CD4-positive, alpha-beta memory T cell (primary cell): ENCODE measurements at regions not wholly inside any gene's neighbourhood (a gene's known extent, or its start where the extent isn't known, plus 50 kb on each side); places are given as distances from the start of the nearest gene placed in this dataset.

ENCODE experiments used
- CTCF ChIA-PET: fragments of 350-600 bp; sonication (Branson Sonifier 250); formaldehyde crosslinking; loops from one replicate; lab custom pipeline; 2021; ENCODE audit warnings: inconsistent platforms; ENCODE audit not compliant: partially characterized antibody; lab: Charles Lee
- POLR2A ChIA-PET: fragments of 350-600 bp; sonication (Branson Sonifier 250); formaldehyde crosslinking; loops from one replicate; lab custom pipeline; 2021; ENCODE audit not compliant: partially characterized antibody; lab: Charles Lee
- DNase-seq, 5 donors: peaks; one replicate each; pipeline versions ENCODE4 v3.0.0 to v3.0.0-alpha.2; 2020 to 2022; ENCODE audit warnings: mixed read lengths in 1 of 5
- H3K27ac ChIP-seq: one replicate; pipeline ENCODE4 v1.7.0; 2013; ENCODE audit warnings: low read depth, low read length
- H3K27me3 ChIP-seq: 2 replicates; pipeline ENCODE4 v1.7.0; 2013; ENCODE audit warnings: mild to moderate bottlenecking, low read length, moderate library complexity; ENCODE audit not compliant: insufficient read depth
- H3K36me3 ChIP-seq: 2 replicates; pipeline ENCODE4 v1.7.0; 2013; ENCODE audit warnings: mild to moderate bottlenecking, low read length, moderate library complexity; ENCODE audit not compliant: insufficient read depth
- H3K4me1 ChIP-seq: 2 replicates; pipeline ENCODE4 v1.7.0; 2013; ENCODE audit warnings: mild to moderate bottlenecking, low read length, moderate library complexity; ENCODE audit not compliant: insufficient read depth
- H3K4me3 ChIP-seq, 2 donors: one replicate each; pipeline ENCODE4 v1.7.0; 2013; ENCODE audit warnings: low read length in 2 of 2, mild to moderate bottlenecking in 1 of 2
- H3K9me3 ChIP-seq, 2 donors: one replicate each; pipeline ENCODE4 v1.7.0; 2013; ENCODE audit warnings: low read length in 2 of 2, control low read depth in 1 of 2; ENCODE audit not compliant: control insufficient read depth in 1 of 2
- H3K27ac Mint-ChIP-seq, 7 donors: one replicate each; pipeline ENCODE4 v1.8.0; 2020 to 2021; ENCODE audit warnings: mixed read lengths in 7 of 7, mild to moderate bottlenecking in 6 of 7, inconsistent platforms in 3 of 7, moderate library complexity in 3 of 7
- H3K27me3 Mint-ChIP-seq, 2 donors: one replicate each; pipeline ENCODE4 v1.8.0; 2020 to 2021; ENCODE audit warnings: mixed read lengths in 2 of 2
- H3K36me3 Mint-ChIP-seq, 2 donors: one replicate each; pipeline ENCODE4 v1.8.0; 2020 to 2021; ENCODE audit warnings: mixed read lengths in 2 of 2, inconsistent platforms in 1 of 2, mild to moderate bottlenecking in 1 of 2
- H3K4me1 Mint-ChIP-seq, 4 donors: one replicate each; pipeline ENCODE4 v1.8.0; 2020 to 2021; ENCODE audit warnings: mixed read lengths in 4 of 4, mild to moderate bottlenecking in 1 of 4
- H3K4me3 Mint-ChIP-seq, 8 donors: one replicate each; pipeline ENCODE4 v1.8.0; 2020 to 2021; ENCODE audit warnings: mixed read lengths in 8 of 8, mild to moderate bottlenecking in 7 of 8, moderate library complexity in 6 of 8, inconsistent platforms in 3 of 8
- H3K9me3 Mint-ChIP-seq, 8 donors: one replicate each; pipeline ENCODE4 v1.8.0; 2020 to 2021; ENCODE audit warnings: mixed read lengths in 8 of 8, mild to moderate bottlenecking in 5 of 8, inconsistent platforms in 3 of 8, moderate library complexity in 1 of 8
- intact Hi-C: fragments of 100-400 bp; cut with micrococcal nuclease; formaldehyde crosslinking; loops from one replicate; pipeline ENCODE4 v1.15.1; 2023

DNA sequence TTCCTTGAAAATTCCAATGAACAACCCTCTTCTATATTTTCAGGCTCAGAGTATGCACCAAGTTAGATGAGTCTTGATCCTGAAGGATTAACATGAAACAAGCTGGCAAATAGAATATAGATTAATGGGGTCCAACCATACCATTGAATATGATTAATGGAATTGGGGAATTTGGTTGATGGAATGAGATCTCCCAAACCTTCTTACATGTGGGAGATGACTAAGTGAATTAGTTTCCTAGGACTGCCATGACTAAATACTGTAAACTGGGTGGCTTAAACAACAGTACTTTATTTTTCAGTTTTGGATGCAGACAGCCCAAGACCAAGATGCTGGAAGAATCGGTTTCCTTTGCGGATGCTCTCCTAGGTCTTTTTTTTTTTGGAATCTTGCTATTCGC, 347.0 kb downstream of the QKI start:
- Histone ChIP-seq H3K27ac (no peak overlapping the region), H3K27me3 (no peaks in the 10 kb centered on the region), H3K36me3 (no peaks in the 10 kb centered on the region), H3K9me3 (no peaks in the 10 kb centered on the region), H3K4me3 (no peak overlapping the region), H3K4me1 (no peaks in the 10 kb centered on the region)
- POLR2A ChIA-PET: no interaction called here
- intact Hi-C loops: no loop called here
- Mint-ChIP-seq H3K9me3 (peaks cover 0 to 2% (median 0%) of the 10 kb centered on the region in 8 donors), H3K27me3 (peaks cover 8 to 22% of the 10 kb centered on the region in 2 donors), H3K36me3 (no peaks in the 10 kb centered on the region), H3K4me1 (no peaks in the 10 kb centered on the region), H3K27ac (no peak overlapping the region), H3K4me3 (no peak overlapping the region)
- CTCF ChIA-PET: no interaction called here
- DNase-seq: no peak

DNA sequence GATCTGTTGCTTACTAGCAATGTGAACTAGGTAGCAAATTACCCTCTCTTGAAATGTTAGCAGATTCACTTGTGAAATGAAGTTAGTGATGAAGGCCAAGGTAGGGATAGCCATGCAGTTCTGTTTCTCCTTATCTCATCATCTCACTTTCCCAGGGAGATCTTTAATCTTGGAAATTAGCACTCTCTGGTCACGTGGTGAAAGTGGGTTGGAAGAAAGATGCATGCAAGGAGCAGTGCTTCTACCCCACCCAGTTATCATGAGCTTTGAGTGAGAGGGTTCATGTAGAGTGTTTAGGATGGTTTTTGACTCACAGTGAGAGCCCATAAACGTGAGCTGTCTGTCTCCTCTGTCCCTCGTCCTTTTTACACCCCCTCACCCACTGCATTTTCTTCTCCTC, 346.3 kb downstream of the QKI start:
- Histone ChIP-seq H3K27ac (no peak overlapping the region), H3K27me3 (no peaks in the 10 kb centered on the region), H3K4me1 (no peaks in the 10 kb centered on the region), H3K9me3 (no peaks in the 10 kb centered on the region), H3K36me3 (no peaks in the 10 kb centered on the region), H3K4me3 (no peak overlapping the region)
- H3K27me3 Mint-ChIP-seq: peaks cover 8 to 19% of the 10 kb centered on the region in 2 donors
- intact Hi-C loops: no loop called here
- no peak for DNase-seq
- CTCF ChIA-PET: no interaction called here
- H3K9me3 Mint-ChIP-seq: peaks cover 0 to 2% (median 0%) of the 10 kb centered on the region in 8 donors
- POLR2A ChIA-PET: no interaction called here
- H3K27ac Mint-ChIP-seq: no peak overlapping the region
- H3K36me3 Mint-ChIP-seq: no peaks in the 10 kb centered on the region
- H3K4me1 Mint-ChIP-seq: no peaks in the 10 kb centered on the region
- no peak overlapping the region for H3K4me3 Mint-ChIP-seq

DNA sequence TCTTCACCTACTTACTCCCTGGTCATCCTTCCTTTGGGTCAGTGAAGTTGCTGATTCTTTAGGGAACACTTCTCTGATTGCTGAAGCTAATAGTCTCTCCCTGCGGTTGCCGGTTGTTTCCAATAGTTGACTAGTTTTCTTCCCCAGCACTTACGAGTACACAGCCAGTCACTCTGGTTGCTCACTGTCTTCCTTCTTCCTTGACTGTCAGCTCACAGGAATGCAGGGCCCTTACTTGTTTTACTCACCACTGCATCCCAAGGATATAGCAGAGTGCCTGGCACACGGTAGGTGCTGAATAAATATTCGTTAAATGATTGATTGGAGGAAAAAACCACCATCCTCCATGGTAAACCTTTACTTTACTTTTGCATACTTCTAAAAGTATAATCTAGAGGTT, 345.0 kb downstream of the QKI start:
- H3K4me3 ChIP-seq: no peak overlapping the region
- intact Hi-C loops: no loop called here
- H3K27ac Mint-ChIP-seq: no peak overlapping the region
- no peaks in the 10 kb centered on the region for H3K36me3 Mint-ChIP-seq
- no peaks in the 10 kb centered on the region for H3K4me1 ChIP-seq
- no peaks in the 10 kb centered on the region for H3K27me3 ChIP-seq
- H3K4me3 Mint-ChIP-seq: no peak overlapping the region
- ChIA-PET POLR2A (no interaction called here), CTCF (no interaction called here)
- no peaks in the 10 kb centered on the region for H3K9me3 ChIP-seq
- peaks cover 0 to 5% (median 1%) of the 10 kb centered on the region in 8 donors for H3K9me3 Mint-ChIP-seq
- DNase-seq: no peak
- peaks cover 6 to 15% of the 10 kb centered on the region in 2 donors for H3K27me3 Mint-ChIP-seq
- H3K4me1 Mint-ChIP-seq: no peaks in the 10 kb centered on the region
- no peak overlapping the region for H3K27ac ChIP-seq
- H3K36me3 ChIP-seq: no peaks in the 10 kb centered on the region

DNA sequence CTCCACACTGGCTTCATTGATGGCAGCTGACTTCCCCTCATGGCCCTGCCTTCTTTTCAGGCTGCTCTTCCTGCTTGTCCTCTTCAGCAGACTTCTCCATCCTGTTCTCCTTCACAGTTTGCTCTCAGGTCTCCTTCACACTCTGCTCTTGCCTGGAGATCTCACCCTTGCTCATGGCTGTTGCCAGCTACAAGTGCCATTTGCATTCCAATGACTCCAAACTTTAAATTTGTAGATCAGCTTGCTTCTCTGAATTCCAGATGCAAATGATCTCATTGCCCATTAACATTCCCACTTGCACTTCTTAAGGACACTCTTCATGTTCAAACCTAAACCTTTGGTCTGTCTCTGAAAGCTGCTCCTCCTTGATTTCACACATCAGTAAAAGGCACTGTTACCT, 343.0 kb downstream of the QKI start:
- peaks cover 6 to 8% of the 10 kb centered on the region in 2 donors for H3K27me3 Mint-ChIP-seq
- no peak for DNase-seq
- H3K4me1 Mint-ChIP-seq: peaks cover 0 to under 1% (median 0%) of the 10 kb centered on the region in 4 donors
- Histone ChIP-seq H3K4me3 (no peak overlapping the region), H3K36me3 (no peaks in the 10 kb centered on the region), H3K27me3 (no peaks in the 10 kb centered on the region), H3K9me3 (no peaks in the 10 kb centered on the region), H3K4me1 (no peaks in the 10 kb centered on the region), H3K27ac (no peak overlapping the region)
- ChIA-PET CTCF (interaction anchor here (0.7 kb wide), 1 partner anchor 64 kb away, joined by 3 read pairs; no protein-coding TSS in a partner anchor), POLR2A (no interaction called here)
- no peak overlapping the region for H3K4me3 Mint-ChIP-seq
- peaks cover 0 to 2% of the 10 kb centered on the region in 2 donors for H3K36me3 Mint-ChIP-seq
- intact Hi-C loops: no loop called here
- H3K9me3 Mint-ChIP-seq: peaks cover 0 to 9% (median 3%) of the 10 kb centered on the region in 8 donors
- no peak overlapping the region for H3K27ac Mint-ChIP-seq

DNA sequence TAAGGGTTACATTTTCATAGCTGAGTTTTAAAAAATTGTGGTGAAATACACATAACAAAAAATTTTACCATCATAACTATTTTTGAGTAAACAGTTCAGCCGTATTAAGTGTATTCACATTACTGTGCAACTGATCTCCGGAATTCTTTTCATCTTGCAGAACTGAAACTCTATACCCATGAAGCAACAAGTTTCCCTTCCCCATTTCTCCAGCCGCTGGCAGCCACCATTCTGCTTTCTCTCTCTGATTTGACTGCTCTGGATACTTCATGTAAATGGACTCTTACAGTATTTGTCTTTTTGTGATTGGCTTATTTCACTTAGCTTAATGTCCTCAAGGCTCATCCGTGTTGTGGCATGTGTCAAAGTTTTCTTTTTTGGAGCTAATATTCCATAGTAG, 341.6 kb downstream of the QKI start:
- H3K27ac ChIP-seq: no peak overlapping the region
- intact Hi-C loops: no loop called here
- peaks cover 0 to 3% of the 10 kb centered on the region in 2 donors for H3K36me3 Mint-ChIP-seq
- CTCF ChIA-PET: no interaction called here
- no peak overlapping the region for H3K4me3 ChIP-seq
- H3K9me3 ChIP-seq: no peaks in the 10 kb centered on the region
- H3K27me3 Mint-ChIP-seq: peaks cover 4 to 6% of the 10 kb centered on the region in 2 donors
- no peak overlapping the region for H3K27ac Mint-ChIP-seq
- no peaks in the 10 kb centered on the region for H3K36me3 ChIP-seq
- no peak overlapping the region for H3K4me3 Mint-ChIP-seq
- no peaks in the 10 kb centered on the region for H3K27me3 ChIP-seq
- POLR2A ChIA-PET: no interaction called here
- H3K4me1 ChIP-seq: no peaks in the 10 kb centered on the region
- peaks cover 0 to 13% (median 5%) of the 10 kb centered on the region in 8 donors for H3K9me3 Mint-ChIP-seq
- H3K4me1 Mint-ChIP-seq: peaks cover 0 to 12% (median 2%) of the 10 kb centered on the region in 4 donors
- no peak for DNase-seq

DNA sequence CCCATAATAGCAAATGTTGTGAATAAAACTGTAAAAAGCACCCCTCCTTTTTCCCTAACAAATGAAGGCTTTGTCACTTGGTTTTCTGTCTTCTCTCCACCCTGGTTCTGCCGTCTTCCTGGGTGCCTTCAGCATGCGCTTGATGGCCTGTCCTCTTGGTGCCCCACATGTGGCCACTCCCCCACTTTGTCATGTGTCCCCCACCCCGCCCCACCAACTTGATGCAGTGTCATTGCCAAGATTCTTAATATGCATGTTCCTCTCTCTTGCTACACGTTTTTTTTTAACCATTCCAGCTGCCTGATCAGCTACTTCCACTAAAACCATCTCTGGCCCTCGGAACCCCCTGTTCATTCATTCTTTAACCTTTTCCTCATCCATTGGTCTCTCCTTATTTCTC, 340.3 kb downstream of the QKI start:
- Mint-ChIP-seq H3K9me3 (peaks cover 0 to 13% (median 5%) of the 10 kb centered on the region in 8 donors), H3K4me1 (peaks cover 3 to 24% (median 6%) of the 10 kb centered on the region in 4 donors)
- no peaks in the 10 kb centered on the region for H3K27me3 ChIP-seq

DNA sequence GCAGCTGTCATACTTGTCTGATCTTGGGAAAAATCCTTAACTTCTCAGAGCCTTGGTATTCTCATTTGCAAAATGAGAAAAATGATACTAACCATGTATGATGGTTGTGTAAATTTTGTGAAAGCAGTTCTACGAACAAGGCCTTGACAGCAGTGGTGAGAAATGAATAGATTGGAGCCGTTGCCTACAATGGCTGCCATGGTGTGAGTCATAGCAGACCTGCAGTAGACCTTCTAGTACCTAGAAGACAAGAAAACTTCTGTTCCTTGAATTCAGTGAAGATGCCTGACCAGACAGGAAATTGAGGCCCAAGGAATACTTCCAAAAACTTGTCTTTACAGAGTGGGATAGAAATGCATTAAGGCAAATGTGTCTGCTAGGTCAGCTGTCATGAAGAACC, 338.9 kb downstream of the QKI start:
- Histone ChIP-seq H3K27me3 (no peaks in the 10 kb centered on the region), H3K27ac (no peak overlapping the region), H3K4me1 (no peaks in the 10 kb centered on the region), H3K36me3 (no peaks in the 10 kb centered on the region), H3K9me3 (no peaks in the 10 kb centered on the region), H3K4me3 (no peak overlapping the region)
- DNase-seq: no peak
- CTCF ChIA-PET: no interaction called here
- peaks cover 3 to 28% (median 6%) of the 10 kb centered on the region in 4 donors for H3K4me1 Mint-ChIP-seq
- POLR2A ChIA-PET: no interaction called here
- peaks cover 11 to 12% of the 10 kb centered on the region in 2 donors for H3K27me3 Mint-ChIP-seq
- intact Hi-C loops: no loop called here
- H3K9me3 Mint-ChIP-seq: peaks cover 0 to 13% (median 5%) of the 10 kb centered on the region in 8 donors
- H3K27ac Mint-ChIP-seq: no peak overlapping the region
- H3K4me3 Mint-ChIP-seq: no peak overlapping the region
- peaks cover 0 to 3% of the 10 kb centered on the region in 2 donors for H3K36me3 Mint-ChIP-seq

More for the DNA sequence above, 340.3 kb downstream of the QKI start:
- H3K27ac Mint-ChIP-seq: no peak overlapping the region
- ChIA-PET POLR2A (no interaction called here), CTCF (no interaction called here)
- H3K4me1 ChIP-seq: no peaks in the 10 kb centered on the region
- no peak overlapping the region for H3K4me3 Mint-ChIP-seq
- intact Hi-C loops: no loop called here
- H3K4me3 ChIP-seq: no peak overlapping the region
- DNase-seq: no peak
- H3K27me3 Mint-ChIP-seq: peaks cover 9% of the 10 kb centered on the region in 2 donors
- peaks cover 0 to 3% of the 10 kb centered on the region in 2 donors for H3K36me3 Mint-ChIP-seq
- no peaks in the 10 kb centered on the region for H3K9me3 ChIP-seq
- H3K36me3 ChIP-seq: no peaks in the 10 kb centered on the region
- H3K27ac ChIP-seq: no peak overlapping the region
